ENCODE measurements at regions not wholly inside any gene's neighbourhood (a gene's known extent, or its start where the extent isn't known, plus 50 kb on each side); places are given as distances from the start of the nearest gene placed in this dataset.

- no peak for DNase-seq
Observed at GRCh38 chr18:37701967-37702366, 136.4 kb upstream of the CELF4 start.

GRCh38 chr18:37698508-37699040 is 133.0 kb upstream of the CELF4 start:
- no peak for DNase-seq

- DNase-seq: no peak
Observed at GRCh38 chr18:37694516-37694915, 128.9 kb upstream of the CELF4 start.

- no peak for DNase-seq
Observed at GRCh38 chr18:37691162-37691561, 125.6 kb upstream of the CELF4 start.

- DNase-seq: no peak
Observed at GRCh38 chr18:37689841-37690240, 124.2 kb upstream of the CELF4 start.

GRCh38 chr18:37684590-37684989 is 119.0 kb upstream of the CELF4 start:
- DNase-seq: no peak

- no peak for DNase-seq
Observed at GRCh38 chr18:37684183-37684582, 118.6 kb upstream of the CELF4 start.

GRCh38 chr18:37680911-37681310 is 115.3 kb upstream of the CELF4 start:
- no peak for DNase-seq

- DNase-seq: no peak
Observed at GRCh38 chr18:37676276-37676675, 110.7 kb upstream of the CELF4 start.

GRCh38 chr18:37675699-37676098 is 110.1 kb upstream of the CELF4 start:
- DNase-seq: no peak

GRCh38 chr18:37674570-37674969 is 109.0 kb upstream of the CELF4 start:
- no peak for DNase-seq

GRCh38 chr18:37673671-37674070 is 108.1 kb upstream of the CELF4 start:
- no peak for DNase-seq

GRCh38 chr18:37672932-37673595 is 107.5 kb upstream of the CELF4 start:
- DNase-seq: no peak

GRCh38 chr18:37672001-37672400 is 106.4 kb upstream of the CELF4 start:
- no peak for DNase-seq

- DNase-seq: no peak
Observed at GRCh38 chr18:37671530-37671929, 105.9 kb upstream of the CELF4 start.

- DNase-seq: no peak
Observed at GRCh38 chr18:37671119-37671518, 105.5 kb upstream of the CELF4 start.

- no peak for DNase-seq
Observed at GRCh38 chr18:37669991-37670534, 104.5 kb upstream of the CELF4 start.

GRCh38 chr18:37668971-37669747 is 103.6 kb upstream of the CELF4 start:
- DNase-seq: no peak

GRCh38 chr18:37667836-37668235 is 102.2 kb upstream of the CELF4 start:
- DNase-seq: no peak

GRCh38 chr18:37666991-37667390 is 101.4 kb upstream of the CELF4 start:
- DNase-seq: no peak

GRCh38 chr18:37666451-37666850 is 100.9 kb upstream of the CELF4 start:
- no peak for DNase-seq

- no peak for DNase-seq
Observed at GRCh38 chr18:37665346-37665745, 99.7 kb upstream of the CELF4 start.

GRCh38 chr18:37663446-37663845 is 97.8 kb upstream of the CELF4 start:
- no peak for DNase-seq

Measured in activated CD4-positive, alpha-beta T cell treated with anti-CD3 and anti-CD28 coated beads, Interleukin-2, amount 50 U/mL, for 48 hours (primary cell).